ENCODE measurements at regions not wholly inside any gene's neighbourhood (a gene's known extent, or its start where the extent isn't known, plus 50 kb on each side); places are given as distances from the start of the nearest gene placed in this dataset.

- TF ChIP-seq CTCF (IDR thresholded peaks at IDR 0.05) (no peak), POLR2AphosphoS5 (IDR thresholded peaks at IDR 0.05) (no peak)
These were observed 366.4 kb upstream of the AGTR1 start for GRCh38 chr3:148331081-148331846.
